NOMO-1 treated with dmso at 0.1 percent for 144 hours (cell line): ENCODE measurements at regions not wholly inside any gene's neighbourhood (a gene's known extent, or its start where the extent isn't known, plus 50 kb on each side); places are given as distances from the start of the nearest gene placed in this dataset.

Source experiments
- DNase-seq: peaks from one replicate; lab custom pipeline; 2025; ENCODE audit not compliant: unreplicated experiment; lab: John Stamatoyannopoulos, UW

DNA sequence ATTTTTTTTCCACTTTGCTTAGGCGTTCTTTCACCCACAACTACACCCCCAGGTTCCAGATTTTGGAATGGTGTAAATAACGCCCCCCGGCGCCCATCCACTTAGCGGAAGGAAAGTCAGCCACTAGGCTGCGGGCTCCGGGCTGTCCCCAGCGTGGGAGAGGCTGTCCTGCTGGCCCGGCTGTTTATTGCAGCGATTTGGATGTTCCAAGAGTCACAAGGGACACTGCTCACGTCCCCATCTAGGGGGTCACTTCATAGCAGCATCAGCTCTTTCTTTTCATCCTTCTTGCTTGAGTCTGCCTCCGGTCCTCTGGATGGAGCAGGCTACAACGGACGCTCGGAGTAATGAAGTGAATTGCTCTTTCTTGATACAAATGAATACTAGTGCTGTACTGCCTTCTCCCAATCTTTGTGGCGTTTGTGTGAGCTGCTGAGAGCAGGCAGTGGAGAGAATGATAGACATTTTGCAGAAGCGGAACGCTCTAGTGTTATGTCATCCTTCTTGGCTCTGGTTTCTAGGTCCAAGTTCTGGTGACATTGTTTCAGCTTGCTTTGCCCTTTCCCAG, 50.7 kb upstream of the PAIP2B start:
- DNase-seq: peak; percentile 19

DNA sequence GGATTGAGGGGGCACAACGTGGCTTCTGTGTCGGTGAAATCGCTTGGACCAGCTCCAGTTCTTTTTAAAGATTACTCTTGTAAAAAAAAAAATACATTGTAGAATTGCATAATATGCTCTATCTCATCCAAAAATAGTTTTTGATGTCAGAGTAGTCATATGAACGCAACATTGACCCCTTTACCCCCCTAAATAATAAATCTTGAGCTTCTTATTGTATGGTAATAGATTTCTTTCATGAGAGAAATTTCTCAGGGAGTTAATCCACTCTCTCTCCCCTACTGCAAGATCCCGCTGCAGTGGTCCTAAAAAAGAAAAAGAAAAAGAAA, 50.2 kb upstream of the PAIP2B start:
- DNase-seq: no peak

DNA sequence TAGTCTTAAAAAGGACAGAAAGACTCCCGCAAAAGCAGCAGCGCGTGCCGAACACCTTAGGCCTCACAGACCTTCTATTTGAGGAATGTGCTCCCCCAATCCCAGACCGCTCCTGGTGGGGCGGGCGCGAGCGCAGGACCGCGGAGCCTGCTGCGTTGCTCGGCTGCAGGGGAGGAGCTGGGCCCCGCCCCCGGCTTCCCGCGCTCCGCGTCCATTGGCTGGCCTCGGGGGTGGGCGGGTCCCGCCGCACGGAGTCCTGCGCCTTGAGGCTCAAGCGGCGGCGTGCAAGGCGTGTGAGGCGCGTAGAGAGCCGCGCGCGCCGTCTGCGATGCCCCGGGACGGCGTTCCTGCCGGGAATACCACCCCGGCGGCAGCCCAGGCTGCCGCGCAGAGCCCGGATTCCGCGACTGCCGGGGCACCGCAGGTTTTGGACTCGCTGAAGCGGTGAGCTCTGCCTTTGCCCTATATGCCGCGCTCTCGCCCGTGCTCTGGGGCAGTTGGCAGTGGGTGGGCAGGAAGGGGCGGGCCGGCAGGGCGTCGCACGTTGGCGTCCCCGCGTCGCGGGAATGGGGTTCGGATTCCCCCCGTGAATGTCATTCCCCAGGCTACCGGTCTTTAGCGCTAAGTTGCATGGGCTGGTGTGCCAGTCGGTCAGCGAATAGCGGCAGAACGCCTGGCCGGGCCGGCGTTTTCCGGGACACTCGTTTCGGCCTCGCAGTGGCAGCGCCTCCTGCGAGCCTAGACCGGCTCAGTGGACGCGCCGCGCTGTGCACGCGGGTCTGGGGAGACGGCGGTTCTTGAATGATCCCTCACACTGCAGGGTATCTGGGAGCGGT, 49.6 kb upstream of the PAIP2B start:
- DNase-seq: peak; percentile 79
